A549 (cell line): ENCODE measurements at regions not wholly inside any gene's neighbourhood (a gene's known extent, or its start where the extent isn't known, plus 50 kb on each side); places are given as distances from the start of the nearest gene placed in this dataset.

Experiments used
- ATAC-seq, 2 experiments: fragments of 200-7000 bp in 1 of 2; fragments of >200 bp in 1 of 2; cut with Nextera tagmentation in 1 of 2; cut with Tn5 transposase in 1 of 2; 3 replicates each; pipeline versions ENCODE4 v1.8.0 to v1.9.1; 2018 to 2020; ENCODE audit warnings: mild to moderate bottlenecking in 1 of 2, moderate library complexity in 1 of 2
- CTCF ChIA-PET: fragments of 300-600 bp; sonication (Branson Sonifier 250); formaldehyde crosslinking; extraction: SDS; loops from one replicate; lab custom pipeline; 2021; ENCODE audit warnings: antibody characterized with exemption, inconsistent platforms; lab: Yijun Ruan, JAX
- POLR2A ChIA-PET: fragments of 350-600 bp; formaldehyde crosslinking; extraction: SDS; loops from one replicate; lab custom pipeline; 2021; ENCODE audit warnings: antibody characterized with exemption, inconsistent platforms; lab: Yijun Ruan, JAX
- DNase-seq, 2 experiments: peaks; one replicate each; pipeline versions ENCODE4 v3.0.0 to v3.0.0-alpha.2; 2011 to 2016; ENCODE audit warnings: low read depth in 1 of 2, low spot score in 1 of 2
- FAIRE-seq: peaks from 2 replicates; lab custom pipeline; 2011; peaks lifted over from hg19 to GRCh38; lab: Jason Lieb, UNC
- H3K27ac ChIP-seq, 2 experiments: fragments of >200 bp; sonication (Bioruptor Twin); formaldehyde crosslinking; 3 replicates each; pipeline ENCODE4 v1.5.1; 2016 to 2017
- H3K4me1 ChIP-seq: fragments of >200 bp; sonication (Bioruptor Twin); formaldehyde crosslinking; 3 replicates; pipeline ENCODE4 v1.6.1; 2016
- H3K4me2 ChIP-seq: fragments of >200 bp; sonication (Bioruptor Twin); formaldehyde crosslinking; 3 replicates; pipeline ENCODE4 v1.6.1; 2016
- H3K4me3 ChIP-seq: fragments of >200 bp; sonication (Bioruptor Twin); formaldehyde crosslinking; 3 replicates; pipeline ENCODE4 v1.5.1; 2016
- H3K9me3 ChIP-seq: fragments of >200 bp; sonication (Bioruptor Twin); formaldehyde crosslinking; 3 replicates; pipeline ENCODE4 v1.6.1; 2016
- BHLHE40 ChIP-seq: IDR thresholded peaks from 2 replicates; pipeline ENCODE4 v1.6.1; 2012; ENCODE audit warnings: low read depth, low read length, inconsistent platforms
- CBX8 ChIP-seq: fragments of 200-600 bp; sonication (generic); IDR thresholded peaks from 2 replicates; pipeline ENCODE4 v1.6.1; 2016
- CEBPB ChIP-seq, 2 experiments: fragments of >200 bp in 1 of 2; sonication (Bioruptor Twin) in 1 of 2; formaldehyde crosslinking in 1 of 2; IDR thresholded peaks; 2 replicates each; pipeline ENCODE4 v1.6.1; 2012 to 2016
- CHD4 ChIP-seq: fragments of 200-600 bp; sonication (generic); IDR thresholded peaks from 2 replicates; pipeline ENCODE4 v1.6.1; 2016; ENCODE audit warnings: antibody characterized with exemption, mild to moderate bottlenecking, borderline replicate concordance
- EHF ChIP-seq: fragments of 250-450 bp; sonication (Bioruptor Pico); IDR thresholded peaks from 2 replicates; pipeline ENCODE4 v1.5.0; 2020; ENCODE audit warnings: mild to moderate bottlenecking
- EHMT2 ChIP-seq: fragments of 200-600 bp; sonication (generic); IDR thresholded peaks from 2 replicates; pipeline ENCODE4 v1.6.1; 2016; ENCODE audit warnings: antibody characterized with exemption, low read depth, mild to moderate bottlenecking, moderate library complexity
- EP300 ChIP-seq, 2 experiments: fragments of >200 bp; sonication (Bioruptor Twin); formaldehyde crosslinking; IDR thresholded peaks; 2 replicates in 1 of 2; 3 replicates in 1 of 2; pipeline ENCODE4 v1.6.1; 2016 to 2017
- ESRRA ChIP-seq: fragments of 150-350 bp; IDR thresholded peaks from 2 replicates; pipeline ENCODE4 v1.6.1; 2014; ENCODE audit warnings: mild to moderate bottlenecking, low read length, borderline replicate concordance
- GATA3 ChIP-seq: IDR thresholded peaks from 2 replicates; pipeline ENCODE4 v1.6.1; 2012; ENCODE audit warnings: borderline replicate concordance
- HOXA7 ChIP-seq: fragments of 250-450 bp; sonication (Bioruptor Pico); IDR thresholded peaks from 2 replicates; pipeline ENCODE4 v1.5.0; 2020; ENCODE audit warnings: mild to moderate bottlenecking, moderate library complexity
- JUN ChIP-seq, 2 experiments: fragments of >200 bp; sonication (Bioruptor Twin); formaldehyde crosslinking; IDR thresholded peaks; 2 replicates in 1 of 2; 3 replicates in 1 of 2; pipeline ENCODE4 v1.6.1; 2016 to 2017
- KDM1A ChIP-seq: fragments of 200-600 bp; sonication (generic); IDR thresholded peaks from 2 replicates; pipeline ENCODE4 v1.6.1; 2016; ENCODE audit warnings: low read depth, mild to moderate bottlenecking
- NFE2L2 ChIP-seq: fragments of 150-350 bp; conservative IDR thresholded peaks from 2 replicates; pipeline ENCODE4 v1.6.1; 2014; ENCODE audit warnings: low read length
- PHF8 ChIP-seq: fragments of 200-600 bp; sonication (generic); IDR thresholded peaks from 2 replicates; pipeline ENCODE4 v1.6.1; 2016; ENCODE audit warnings: low read depth, mild to moderate bottlenecking, antibody characterized with exemption, moderate library complexity, borderline replicate concordance
- POLR2A ChIP-seq: IDR thresholded peaks from 2 replicates; pipeline ENCODE4 v1.6.1; 2012; ENCODE audit warnings: mild to moderate bottlenecking, low read length
- RAD21 ChIP-seq, 2 experiments: fragments of >200 bp in 1 of 2; sonication (Bioruptor Twin) in 1 of 2; formaldehyde crosslinking in 1 of 2; IDR thresholded peaks in 1 of 2; conservative IDR thresholded peaks in 1 of 2; 2 replicates in 1 of 2; 3 replicates in 1 of 2; pipeline ENCODE4 v1.6.1; 2012 to 2018; ENCODE audit warnings: inconsistent platforms in 1 of 2
- RCOR1 ChIP-seq: fragments of 150-350 bp; IDR thresholded peaks from 2 replicates; pipeline ENCODE4 v1.6.1; 2014; ENCODE audit warnings: antibody characterized with exemption, low read length, low read depth
- RFX5 ChIP-seq: fragments of 450-650 bp; IDR thresholded peaks from 2 replicates; pipeline ENCODE4 v1.7.1; 2014; ENCODE audit warnings: antibody characterized with exemption, mild to moderate bottlenecking, moderate library complexity
- SMC3 ChIP-seq: fragments of >200 bp; sonication (Bioruptor Twin); formaldehyde crosslinking; IDR thresholded peaks from 3 replicates; pipeline ENCODE4 v1.6.1; 2018; ENCODE audit warnings: inconsistent platforms
- TFCP2L1 ChIP-seq: fragments of 250-450 bp; sonication (Bioruptor Pico); IDR thresholded peaks from 2 replicates; pipeline ENCODE4 v1.5.0; 2021; ENCODE audit warnings: mild to moderate bottlenecking
- TP53 ChIP-seq: fragments of 250-450 bp; sonication (Bioruptor Pico); IDR thresholded peaks from 2 replicates; pipeline ENCODE4 v1.5.0; 2021; ENCODE audit warnings: mild to moderate bottlenecking, moderate library complexity
- ZFP36 ChIP-seq: fragments of 450-650 bp; IDR thresholded peaks from 2 replicates; pipeline ENCODE4 v1.6.1; 2014; ENCODE audit warnings: borderline replicate concordance; ENCODE audit not compliant: partially characterized antibody
- ZNF302 ChIP-seq: fragments of 250-450 bp; sonication (Bioruptor Pico); IDR thresholded peaks from 2 replicates; pipeline ENCODE4 v1.9.0; 2021; ENCODE audit warnings: inconsistent platforms, mild to moderate bottlenecking, moderate library complexity
- ZSCAN20 ChIP-seq: fragments of 250-450 bp; sonication (Bioruptor Pico); IDR thresholded peaks from 2 replicates; pipeline ENCODE4 v1.8.0; 2022; ENCODE audit warnings: mild to moderate bottlenecking, moderate library complexity
- WGBS: methylation state at CpG from one replicate; pipeline ENCODE4 v1.1.6; 2017; ENCODE audit errors: missing lambda C conversion rate; 5-methylcytosine and 5-hydroxymethylcytosine counted together
- TF ChIP-seq, protein P1 (sequence below): IDR thresholded peaks from 2 replicates; pipeline ENCODE4 v1.6.1; 2012
- TF ChIP-seq, protein P2 (sequence below): fragments of >200 bp; sonication (Bioruptor Twin); formaldehyde crosslinking; IDR thresholded peaks from 3 replicates; pipeline ENCODE4 v1.5.1; 2016
- TF ChIP-seq, protein P3 (sequence below): fragments of 250-450 bp; sonication (Bioruptor Pico); IDR thresholded peaks from 2 replicates; pipeline ENCODE4 v1.5.0; 2020; ENCODE audit warnings: low read depth, mild to moderate bottlenecking, moderate library complexity
- TF ChIP-seq, protein P4 (sequence below): fragments of >200 bp; sonication (Bioruptor Twin); formaldehyde crosslinking; IDR thresholded peaks from 2 replicates; pipeline ENCODE4 v1.6.1; 2016
- TF ChIP-seq, protein P5 (sequence below): fragments of 250-450 bp; sonication (Bioruptor Pico); IDR thresholded peaks from 2 replicates; pipeline ENCODE4 v1.5.0; 2021; ENCODE audit warnings: mild to moderate bottlenecking, moderate library complexity, borderline replicate concordance

DNA sequence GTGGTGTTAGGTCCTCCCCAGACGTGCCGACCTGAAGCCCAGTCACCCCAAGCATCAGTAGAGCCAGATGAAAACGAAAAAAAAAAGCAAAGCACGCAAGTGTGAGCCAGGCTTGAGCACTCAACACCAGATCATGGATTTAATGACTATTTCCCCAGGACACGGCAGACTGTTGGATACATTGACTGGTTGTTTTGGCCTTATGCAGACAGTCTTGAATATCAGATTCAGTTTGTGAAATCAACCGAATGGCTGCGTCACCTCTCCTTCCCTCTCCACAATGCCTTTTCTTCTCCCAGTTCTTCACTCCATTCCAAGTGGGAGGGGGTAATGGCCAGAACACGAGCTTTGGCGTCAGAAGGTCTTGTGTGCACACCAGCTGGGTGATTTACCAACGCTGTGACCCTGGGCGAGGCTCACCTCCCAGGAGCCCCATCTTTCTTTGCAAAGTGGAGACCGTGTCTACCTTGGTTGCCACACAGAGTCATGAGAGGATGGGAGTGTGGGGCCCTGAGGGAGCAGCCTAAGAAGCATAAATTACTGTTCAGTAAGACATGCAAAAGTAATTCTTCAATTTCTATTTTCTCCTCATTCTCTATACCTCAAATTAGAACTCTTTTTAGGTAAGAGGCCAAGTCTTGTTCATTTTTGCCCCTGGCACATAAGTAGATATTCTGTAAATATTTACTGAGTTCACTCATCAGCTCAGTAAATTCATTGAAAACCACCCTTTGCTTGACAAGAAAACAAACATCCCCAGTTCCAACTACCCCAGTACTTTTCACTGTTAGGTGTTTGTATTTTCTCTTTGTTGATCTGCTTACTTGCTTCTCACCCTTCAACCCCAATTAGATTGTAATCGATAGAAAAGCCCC lies 181.1 kb upstream of the COPS8 start (continued):
- TF ChIP-seq SMC3 = no peak
- TF ChIP-seq ZSCAN20 = no peak
- no peak for TF ChIP-seq ZNF302 (CRISPR knock-in tag)
- no peak for TF ChIP-seq CHD4

DNA sequence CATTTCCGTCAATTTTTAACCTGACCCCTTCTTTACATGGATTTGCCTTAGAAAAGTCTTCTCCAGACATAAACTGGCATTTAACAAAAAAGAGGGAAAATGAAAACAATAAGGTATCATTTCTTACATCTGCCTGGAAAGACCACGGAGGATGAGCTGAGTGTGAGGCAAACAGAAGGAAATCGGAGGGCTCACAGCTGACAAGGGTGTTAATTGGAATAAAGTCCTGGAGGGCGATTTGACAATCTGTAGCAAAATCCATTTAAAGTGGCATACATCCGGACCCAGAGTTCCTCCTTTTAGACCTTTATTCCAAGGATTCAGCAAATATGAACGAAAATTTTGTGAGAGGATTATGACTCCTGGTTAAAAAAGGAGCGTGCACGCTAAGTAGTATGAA lies 179.7 kb upstream of the COPS8 start:
- Histone ChIP-seq H3K27ac (no peak overlapping the region), H3K4me2 (no peak overlapping the region), H3K4me1 (no peaks in the 10 kb centered on the region), H3K4me3 (no peak overlapping the region), H3K9me3 (no peaks in the 10 kb centered on the region)
- DNase-seq = no peak
- TF ChIP-seq BHLHE40 = no peak
- TF ChIP-seq, protein P1, sequence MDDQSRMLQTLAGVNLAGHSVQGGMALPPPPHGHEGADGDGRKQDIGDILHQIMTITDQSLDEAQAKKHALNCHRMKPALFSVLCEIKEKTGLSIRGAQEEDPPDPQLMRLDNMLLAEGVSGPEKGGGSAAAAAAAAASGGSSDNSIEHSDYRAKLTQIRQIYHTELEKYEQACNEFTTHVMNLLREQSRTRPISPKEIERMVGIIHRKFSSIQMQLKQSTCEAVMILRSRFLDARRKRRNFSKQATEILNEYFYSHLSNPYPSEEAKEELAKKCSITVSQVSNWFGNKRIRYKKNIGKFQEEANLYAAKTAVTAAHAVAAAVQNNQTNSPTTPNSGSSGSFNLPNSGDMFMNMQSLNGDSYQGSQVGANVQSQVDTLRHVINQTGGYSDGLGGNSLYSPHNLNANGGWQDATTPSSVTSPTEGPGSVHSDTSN = no peak
- no peak for TF ChIP-seq CEBPB (IDR thresholded peaks at IDR 0.05)
- TF ChIP-seq NFE2L2 = no peak
- no peak for TF ChIP-seq CBX8
- no peak for TF ChIP-seq RCOR1
- TF ChIP-seq EP300 (IDR thresholded peaks at IDR 0.05) = no peak
- TF ChIP-seq JUN (IDR thresholded peaks at IDR 0.05) = no peak
- TF ChIP-seq EHF (CRISPR knock-in tag) = no peak
- TF ChIP-seq TFCP2L1 (CRISPR knock-in tag) = no peak
- TF ChIP-seq ZFP36 = no peak
- no peak for TF ChIP-seq GATA3
- TF ChIP-seq, protein P2, sequence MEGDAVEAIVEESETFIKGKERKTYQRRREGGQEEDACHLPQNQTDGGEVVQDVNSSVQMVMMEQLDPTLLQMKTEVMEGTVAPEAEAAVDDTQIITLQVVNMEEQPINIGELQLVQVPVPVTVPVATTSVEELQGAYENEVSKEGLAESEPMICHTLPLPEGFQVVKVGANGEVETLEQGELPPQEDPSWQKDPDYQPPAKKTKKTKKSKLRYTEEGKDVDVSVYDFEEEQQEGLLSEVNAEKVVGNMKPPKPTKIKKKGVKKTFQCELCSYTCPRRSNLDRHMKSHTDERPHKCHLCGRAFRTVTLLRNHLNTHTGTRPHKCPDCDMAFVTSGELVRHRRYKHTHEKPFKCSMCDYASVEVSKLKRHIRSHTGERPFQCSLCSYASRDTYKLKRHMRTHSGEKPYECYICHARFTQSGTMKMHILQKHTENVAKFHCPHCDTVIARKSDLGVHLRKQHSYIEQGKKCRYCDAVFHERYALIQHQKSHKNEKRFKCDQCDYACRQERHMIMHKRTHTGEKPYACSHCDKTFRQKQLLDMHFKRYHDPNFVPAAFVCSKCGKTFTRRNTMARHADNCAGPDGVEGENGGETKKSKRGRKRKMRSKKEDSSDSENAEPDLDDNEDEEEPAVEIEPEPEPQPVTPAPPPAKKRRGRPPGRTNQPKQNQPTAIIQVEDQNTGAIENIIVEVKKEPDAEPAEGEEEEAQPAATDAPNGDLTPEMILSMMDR = no peak
- no peak for TF ChIP-seq ZNF302 (CRISPR knock-in tag)
- TF ChIP-seq RAD21 (conservative IDR thresholded peaks at IDR 0.05 in 1 of 2, IDR thresholded peaks at IDR 0.05 in 1 of 2) = no peak
- TF ChIP-seq, protein P3, sequence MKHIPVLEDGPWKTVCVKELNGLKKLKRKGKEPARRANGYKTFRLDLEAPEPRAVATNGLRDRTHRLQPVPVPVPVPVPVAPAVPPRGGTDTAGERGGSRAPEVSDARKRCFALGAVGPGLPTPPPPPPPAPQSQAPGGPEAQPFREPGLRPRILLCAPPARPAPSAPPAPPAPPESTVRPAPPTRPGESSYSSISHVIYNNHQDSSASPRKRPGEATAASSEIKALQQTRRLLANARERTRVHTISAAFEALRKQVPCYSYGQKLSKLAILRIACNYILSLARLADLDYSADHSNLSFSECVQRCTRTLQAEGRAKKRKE (CRISPR knock-in tag) = no peak
- no peak for TF ChIP-seq RFX5
- no peak for FAIRE-seq
- ChIA-PET CTCF (no interaction called here), POLR2A (no interaction called here)
- ATAC-seq = no peak
- 53% methylated on average over 8 of the region's 8 CpGs for WGBS

DNA sequence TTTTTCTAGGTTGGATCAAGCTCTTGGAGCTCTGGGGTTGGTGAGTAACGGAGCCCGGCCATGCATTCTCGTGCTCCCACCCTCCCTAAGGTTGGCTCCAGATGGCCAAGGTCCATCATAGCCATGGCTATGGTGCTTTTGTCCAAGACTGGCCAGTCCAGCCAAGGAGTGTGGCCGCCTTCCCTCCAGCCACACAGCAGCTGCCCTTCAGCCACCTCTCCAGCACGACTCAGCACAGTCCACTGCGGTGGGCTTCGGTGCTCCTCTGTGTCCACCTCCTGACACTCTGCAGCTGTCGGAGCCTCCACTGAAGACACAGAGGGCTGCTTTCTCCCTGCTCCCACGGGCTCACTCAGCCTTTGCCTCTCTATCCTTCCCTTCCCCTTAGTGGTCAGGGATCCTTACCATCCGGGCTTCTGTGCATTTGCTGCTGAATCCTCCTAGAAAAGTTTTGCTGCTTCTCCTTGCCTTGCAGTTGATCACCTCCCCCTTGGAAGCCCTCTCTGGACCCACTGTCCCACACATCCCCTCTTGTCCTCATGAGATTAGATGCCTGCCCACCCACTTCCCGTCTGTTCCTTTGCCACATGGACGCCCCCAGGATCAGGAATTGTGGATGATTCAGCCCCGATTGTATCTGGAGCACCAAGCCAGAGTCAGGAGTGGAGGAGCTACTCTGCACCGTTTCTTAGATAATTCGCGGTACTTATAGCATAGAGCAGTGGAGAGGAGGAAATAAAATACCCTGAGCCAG lies 177.1 kb upstream of the COPS8 start:
- H3K4me2 ChIP-seq = no peak overlapping the region
- ChIA-PET CTCF (interaction anchor here (0.8 kb wide), 1 partner anchor 12 kb away, joined by 3 read pairs; no protein-coding TSS in a partner anchor), POLR2A (no interaction called here)
- no peak overlapping the region for H3K27ac ChIP-seq
- FAIRE-seq (no peak), ATAC-seq (no peak; a peak in 1 of 6 replicates), DNase-seq (no peak)
- no peaks in the 10 kb centered on the region for H3K9me3 ChIP-seq
- WGBS = 55% methylated on average over 16 of the region's 16 CpGs
- no peaks in the 10 kb centered on the region for H3K4me1 ChIP-seq
- no peak overlapping the region for H3K4me3 ChIP-seq
- TF ChIP-seq PHF8 = no peak
- no peak for TF ChIP-seq KDM1A
- TF ChIP-seq, protein P4, sequence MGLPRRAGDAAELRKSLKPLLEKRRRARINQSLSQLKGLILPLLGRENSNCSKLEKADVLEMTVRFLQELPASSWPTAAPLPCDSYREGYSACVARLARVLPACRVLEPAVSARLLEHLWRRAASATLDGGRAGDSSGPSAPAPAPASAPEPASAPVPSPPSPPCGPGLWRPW = no peak
- TF ChIP-seq EP300 (IDR thresholded peaks at IDR 0.05) = no peak
- no peak for TF ChIP-seq JUN (IDR thresholded peaks at IDR 0.05)
- no peak for TF ChIP-seq RCOR1
- TF ChIP-seq TP53 = no peak
- TF ChIP-seq RAD21 (conservative IDR thresholded peaks at IDR 0.05 in 1 of 2, IDR thresholded peaks at IDR 0.05 in 1 of 2) = no peak
- TF ChIP-seq, protein P5, sequence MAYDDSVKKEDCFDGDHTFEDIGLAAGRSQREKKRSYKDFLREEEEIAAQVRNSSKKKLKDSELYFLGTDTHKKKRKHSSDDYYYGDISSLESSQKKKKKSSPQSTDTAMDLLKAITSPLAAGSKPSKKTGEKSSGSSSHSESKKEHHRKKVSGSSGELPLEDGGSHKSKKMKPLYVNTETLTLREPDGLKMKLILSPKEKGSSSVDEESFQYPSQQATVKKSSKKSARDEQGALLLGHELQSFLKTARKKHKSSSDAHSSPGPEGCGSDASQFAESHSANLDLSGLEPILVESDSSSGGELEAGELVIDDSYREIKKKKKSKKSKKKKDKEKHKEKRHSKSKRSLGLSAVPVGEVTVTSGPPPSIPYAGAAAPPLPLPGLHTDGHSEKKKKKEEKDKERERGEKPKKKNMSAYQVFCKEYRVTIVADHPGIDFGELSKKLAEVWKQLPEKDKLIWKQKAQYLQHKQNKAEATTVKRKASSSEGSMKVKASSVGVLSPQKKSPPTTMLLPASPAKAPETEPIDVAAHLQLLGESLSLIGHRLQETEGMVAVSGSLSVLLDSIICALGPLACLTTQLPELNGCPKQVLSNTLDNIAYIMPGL (CRISPR knock-in tag) = no peak
- TF ChIP-seq ZFP36 = no peak
- TF ChIP-seq BHLHE40 = no peak
- TF ChIP-seq POLR2A = no peak
- TF ChIP-seq HOXA7 (CRISPR knock-in tag) = no peak
- TF ChIP-seq CBX8 = no peak
- no peak for TF ChIP-seq EHMT2
- TF ChIP-seq ESRRA = no peak
- no peak for TF ChIP-seq RFX5
- TF ChIP-seq SMC3 = no peak
